ENCODE measurements at regions not wholly inside any gene's neighbourhood (a gene's known extent, or its start where the extent isn't known, plus 50 kb on each side); places are given as distances from the start of the nearest gene placed in this dataset.

DNA sequence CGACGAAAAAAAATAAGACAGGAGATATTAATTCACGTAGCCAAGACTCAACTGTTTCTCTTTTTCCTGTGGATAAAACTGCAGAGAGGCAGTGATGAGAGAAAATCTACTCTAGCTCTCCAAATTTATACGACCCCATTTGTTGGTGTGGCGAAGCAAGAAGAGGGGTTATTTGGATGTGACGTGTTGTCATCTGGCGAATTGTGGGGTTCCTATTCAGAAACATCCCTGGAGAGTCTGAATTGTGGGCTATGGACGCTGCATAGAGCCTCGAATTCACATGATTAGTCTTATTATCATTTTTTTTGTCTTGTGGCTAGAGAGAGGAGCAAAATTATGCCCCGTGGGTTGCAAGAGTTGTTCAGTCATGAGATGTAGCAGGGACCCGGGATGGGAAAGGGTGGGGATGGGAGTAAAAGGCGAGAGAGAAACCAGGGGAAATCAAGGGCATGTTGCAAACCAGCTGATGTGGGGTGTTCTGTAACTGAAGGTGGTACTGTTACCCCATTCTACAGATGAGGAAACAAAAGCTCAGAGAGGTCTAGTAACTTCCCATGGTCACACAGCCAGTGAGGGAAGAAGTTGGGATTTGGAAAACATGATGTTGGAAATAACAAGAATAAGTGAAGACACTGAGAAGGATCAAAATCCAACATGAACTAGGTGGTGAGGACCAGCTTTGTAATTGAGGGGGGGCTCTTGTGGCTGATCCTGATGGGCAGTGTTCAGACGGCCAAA, 69.2 kb upstream of the SFMBT2 start:
- intact Hi-C loops (cut with DNase I; ENCODE audit: low total_unique reads) = no loop called here
- H3K9me3 ChIP-seq = peaks cover 0 to 3% (median 0%) of the 10 kb centered on the region in 8 donors
- H3K27ac ChIP-seq = peak overlapping the region in 7 of 8 donors; percentile 54 to 88 (median 79)
- H3K36me3 ChIP-seq = no peaks in the 10 kb centered on the region
- TF ChIP-seq, protein P1, sequence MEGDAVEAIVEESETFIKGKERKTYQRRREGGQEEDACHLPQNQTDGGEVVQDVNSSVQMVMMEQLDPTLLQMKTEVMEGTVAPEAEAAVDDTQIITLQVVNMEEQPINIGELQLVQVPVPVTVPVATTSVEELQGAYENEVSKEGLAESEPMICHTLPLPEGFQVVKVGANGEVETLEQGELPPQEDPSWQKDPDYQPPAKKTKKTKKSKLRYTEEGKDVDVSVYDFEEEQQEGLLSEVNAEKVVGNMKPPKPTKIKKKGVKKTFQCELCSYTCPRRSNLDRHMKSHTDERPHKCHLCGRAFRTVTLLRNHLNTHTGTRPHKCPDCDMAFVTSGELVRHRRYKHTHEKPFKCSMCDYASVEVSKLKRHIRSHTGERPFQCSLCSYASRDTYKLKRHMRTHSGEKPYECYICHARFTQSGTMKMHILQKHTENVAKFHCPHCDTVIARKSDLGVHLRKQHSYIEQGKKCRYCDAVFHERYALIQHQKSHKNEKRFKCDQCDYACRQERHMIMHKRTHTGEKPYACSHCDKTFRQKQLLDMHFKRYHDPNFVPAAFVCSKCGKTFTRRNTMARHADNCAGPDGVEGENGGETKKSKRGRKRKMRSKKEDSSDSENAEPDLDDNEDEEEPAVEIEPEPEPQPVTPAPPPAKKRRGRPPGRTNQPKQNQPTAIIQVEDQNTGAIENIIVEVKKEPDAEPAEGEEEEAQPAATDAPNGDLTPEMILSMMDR (IDR thresholded peaks at IDR 0.05 in 8 of 11, conservative IDR thresholded peaks at IDR 0.05 in 3 of 11) = no peak
- TF ChIP-seq POLR2A (IDR thresholded peaks at IDR 0.05) (no peak), POLR2AphosphoS5 (IDR thresholded peaks at IDR 0.05) (no peak)
- peaks cover 0 to 15% (median 0%) of the 10 kb centered on the region in 7 donors for H3K27me3 ChIP-seq (replicated peaks in 1 of 7)
- no peak overlapping the region for H3K4me3 ChIP-seq
- no peak for DNase-seq
- peaks cover 16 to 94% (median 75%) of the 10 kb centered on the region in 6 donors for H3K4me1 ChIP-seq
- 86 to 91% (median 90%) methylated on average over 13 of the region's 13 CpGs for WGBS, 5 donors

DNA sequence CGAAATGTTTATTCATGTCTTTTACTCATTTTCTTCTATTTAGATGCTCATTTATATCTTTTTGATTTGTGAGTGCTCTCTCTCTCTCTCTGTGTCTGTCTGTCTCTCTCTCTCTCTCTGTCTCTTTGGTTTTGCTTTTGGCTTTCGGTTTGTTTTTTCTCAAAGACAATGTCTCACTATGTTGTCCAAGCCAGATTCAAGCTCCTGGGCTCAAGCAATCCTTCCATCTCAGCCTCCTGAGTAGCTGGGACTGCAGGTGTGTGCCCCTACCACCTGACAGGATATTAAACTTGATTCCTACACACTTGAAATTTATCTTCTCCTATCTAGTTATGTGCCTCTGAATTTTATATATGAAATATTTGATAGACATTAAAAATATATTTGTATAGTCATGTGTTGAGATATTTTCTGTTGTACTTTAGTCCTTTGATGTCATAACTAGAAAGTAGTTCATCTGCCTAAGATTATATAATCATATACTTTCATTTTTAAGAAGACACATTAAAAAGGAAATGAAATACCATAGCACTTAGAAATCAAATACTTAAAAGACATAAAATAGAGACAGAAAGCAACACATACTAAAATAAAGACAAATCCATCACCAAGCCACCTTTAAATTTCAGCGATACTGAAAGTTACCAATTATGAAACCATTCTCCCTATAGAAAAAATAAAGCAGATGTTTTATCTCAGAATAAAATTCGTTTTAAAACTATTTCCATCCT, 68.1 kb upstream of the SFMBT2 start:
- Histone ChIP-seq H3K36me3 (no peaks in the 10 kb centered on the region), H3K27me3 (replicated peaks in 1 of 7) (peaks cover 0 to 15% (median 0%) of the 10 kb centered on the region in 7 donors), H3K9me3 (peaks cover 0 to 3% (median 0%) of the 10 kb centered on the region in 8 donors), H3K4me1 (peaks cover 16 to 94% (median 75%) of the 10 kb centered on the region in 6 donors), H3K27ac (peak overlapping the region; percentile 10 to 88 (median 61)), H3K4me3 (no peak overlapping the region)
- TF ChIP-seq POLR2A (IDR thresholded peaks at IDR 0.05) (no peak), POLR2AphosphoS5 (IDR thresholded peaks at IDR 0.05) (no peak)
- TF ChIP-seq, protein P1 (IDR thresholded peaks at IDR 0.05 in 8 of 11, conservative IDR thresholded peaks at IDR 0.05 in 3 of 11) = no peak
- intact Hi-C loops (cut with DNase I; ENCODE audit: low total_unique reads) = no loop called here
- 51 to 69% (median 62%) methylated on average over 4 of the region's 4 CpGs for WGBS, 5 donors
- no peak for DNase-seq

DNA sequence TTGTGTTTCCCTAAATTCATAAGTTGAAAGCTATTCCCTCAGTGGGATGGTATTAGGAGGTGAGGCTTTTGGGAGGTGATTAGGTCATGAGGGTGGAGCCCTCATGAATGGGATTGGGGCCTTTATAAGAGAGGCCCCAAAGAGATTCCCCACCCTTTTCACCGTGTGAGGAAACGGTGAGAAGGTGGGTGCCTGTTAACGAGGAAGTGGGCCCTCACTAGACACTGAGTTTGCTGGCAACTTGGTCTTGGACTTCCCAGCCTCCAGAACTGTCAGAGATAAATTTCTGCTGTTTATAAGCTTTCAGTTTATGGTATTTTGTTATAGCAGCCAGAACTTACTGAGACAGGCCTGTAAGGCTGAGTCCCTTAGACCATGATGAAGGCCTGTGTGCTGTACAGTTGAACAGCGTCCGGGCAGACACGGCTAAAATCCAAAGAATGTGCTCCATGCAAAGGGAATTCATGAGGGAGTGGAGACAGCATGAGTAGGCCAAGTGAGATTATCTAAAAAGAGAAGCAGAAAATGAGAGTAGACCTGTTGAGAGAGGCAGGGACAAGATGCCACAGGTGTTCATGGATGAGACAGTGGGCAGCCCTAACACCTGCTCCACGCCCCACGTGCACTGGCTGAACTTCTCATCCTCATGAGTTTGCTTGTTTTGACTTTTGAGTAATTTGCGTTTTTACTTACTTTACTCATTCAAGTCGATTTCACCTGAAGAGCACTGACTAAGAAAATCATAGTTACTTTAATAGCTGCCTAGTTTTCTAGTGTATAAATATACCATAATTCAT, 66.9 kb upstream of the SFMBT2 start:
- DNase-seq = no peak
- H3K27me3 ChIP-seq (replicated peaks in 1 of 7) = peaks cover 0 to 10% (median 0%) of the 10 kb centered on the region in 7 donors
- intact Hi-C loops (cut with DNase I; ENCODE audit: low total_unique reads) = no loop called here
- H3K4me3 ChIP-seq = no peak overlapping the region
- peak overlapping the region in 4 of 8 donors; percentile 6 to 52 (median 15) for H3K27ac ChIP-seq
- no peaks in the 10 kb centered on the region for H3K36me3 ChIP-seq
- peaks cover 19 to 94% (median 74%) of the 10 kb centered on the region in 6 donors for H3K4me1 ChIP-seq
- H3K9me3 ChIP-seq = peaks cover 0 to 3% (median 0%) of the 10 kb centered on the region in 8 donors
- TF ChIP-seq, protein P1 (IDR thresholded peaks at IDR 0.05 in 8 of 11, conservative IDR thresholded peaks at IDR 0.05 in 3 of 11) = no peak
- no peak for TF ChIP-seq POLR2A (IDR thresholded peaks at IDR 0.05)
- TF ChIP-seq POLR2AphosphoS5 (IDR thresholded peaks at IDR 0.05) = no peak
- 77 to 87% (median 82%) methylated on average over 10 of the region's 10 CpGs for WGBS, 5 donors

Measured in spleen (tissue), 11 donors.